SH-SY5Y (cell line): ENCODE measurements at regions not wholly inside any gene's neighbourhood (a gene's known extent, or its start where the extent isn't known, plus 50 kb on each side); places are given as distances from the start of the nearest gene placed in this dataset.

Source experiments
- GATA2 ChIP-seq: IDR thresholded peaks from 2 replicates; pipeline ENCODE4 v1.6.1; 2011; ENCODE audit warnings: mild to moderate bottlenecking, low read depth, low read length
- GATA3 ChIP-seq: IDR thresholded peaks from 2 replicates; pipeline ENCODE4 v1.6.1; 2011; ENCODE audit warnings: low read depth, mild to moderate bottlenecking, low read length, moderate library complexity

- TF ChIP-seq GATA2 = no peak
- TF ChIP-seq GATA3 = no peak
Observed at GRCh38 chr2:47226132-47226922, 50.0 kb upstream of the CALM2 start.
